GM18870 (cell line): ENCODE measurements at regions not wholly inside any gene's neighbourhood (a gene's known extent, or its start where the extent isn't known, plus 50 kb on each side); places are given as distances from the start of the nearest gene placed in this dataset.
"Not testable (repeated sequence)": the region's sequence is repeated elsewhere in the genome, so short reads cannot be mapped to it uniquely, and the experiment has no call there.

Experiments used
- ATAC-seq: cut with Tn5 transposase; IDR thresholded peaks from one replicate; pipeline ENCODE4 v1.9.1; 2021; ENCODE audit warnings: moderate library complexity; ENCODE audit not compliant: unreplicated experiment

DNA sequence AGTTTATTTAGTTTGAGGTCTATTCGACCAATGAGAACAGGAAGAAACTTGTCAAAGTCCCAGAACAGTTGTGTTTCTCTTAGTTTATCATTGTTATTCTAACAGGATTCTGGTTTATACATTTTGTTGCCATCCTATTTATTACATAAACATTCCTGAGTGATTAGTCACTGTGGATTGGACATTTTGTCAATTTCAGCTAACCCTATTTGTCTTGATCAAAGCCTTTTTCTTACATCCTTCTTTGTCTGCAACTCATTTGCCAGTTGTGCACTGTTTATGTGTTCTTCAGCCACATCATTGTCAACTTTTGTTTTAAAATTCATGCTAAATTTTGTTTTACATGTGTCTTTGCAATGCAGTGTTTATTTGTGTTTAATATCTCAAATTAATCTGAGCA lies 886.0 kb upstream of the SLC10A2 start:
- ATAC-seq, result no peak

DNA sequence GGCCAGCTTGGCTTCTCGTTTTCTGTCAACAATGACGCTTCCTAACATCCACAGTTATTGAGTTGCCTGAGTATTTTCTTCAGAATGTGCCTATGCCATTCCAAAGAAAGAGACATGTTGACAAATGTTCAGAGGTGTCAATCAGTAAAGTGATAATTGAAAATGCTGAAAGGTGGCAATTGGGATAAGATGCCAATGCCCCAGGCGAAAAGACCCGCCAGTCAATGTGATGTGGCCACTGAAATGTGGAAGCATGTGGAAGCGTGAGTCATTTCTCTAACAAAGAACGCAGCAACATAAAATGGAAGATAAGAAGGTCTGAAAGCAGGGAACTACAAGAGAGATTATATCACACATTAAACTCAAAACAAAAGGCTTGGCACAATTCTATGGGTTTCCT lies 882.2 kb upstream of the SLC10A2 start:
- ATAC-seq, result no peak

DNA sequence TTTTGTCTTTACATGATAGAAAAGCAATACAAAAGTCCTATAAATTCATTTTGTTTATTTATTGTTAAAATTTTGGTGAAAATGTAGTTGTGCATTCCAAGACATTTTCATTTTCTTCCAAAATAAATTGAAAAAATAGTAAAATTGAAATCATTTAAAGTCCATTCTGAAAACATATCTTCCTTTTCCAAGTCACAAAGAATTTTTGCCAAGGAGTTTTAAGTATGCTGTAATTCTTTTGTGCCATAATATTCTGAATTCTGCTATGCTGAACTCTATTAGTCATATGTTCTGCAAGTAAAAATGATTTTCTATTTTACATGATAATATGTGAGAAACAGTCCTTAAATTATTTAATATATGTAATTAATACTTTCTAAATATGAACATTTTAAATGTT lies 879.6 kb upstream of the SLC10A2 start:
- no peak for ATAC-seq

DNA sequence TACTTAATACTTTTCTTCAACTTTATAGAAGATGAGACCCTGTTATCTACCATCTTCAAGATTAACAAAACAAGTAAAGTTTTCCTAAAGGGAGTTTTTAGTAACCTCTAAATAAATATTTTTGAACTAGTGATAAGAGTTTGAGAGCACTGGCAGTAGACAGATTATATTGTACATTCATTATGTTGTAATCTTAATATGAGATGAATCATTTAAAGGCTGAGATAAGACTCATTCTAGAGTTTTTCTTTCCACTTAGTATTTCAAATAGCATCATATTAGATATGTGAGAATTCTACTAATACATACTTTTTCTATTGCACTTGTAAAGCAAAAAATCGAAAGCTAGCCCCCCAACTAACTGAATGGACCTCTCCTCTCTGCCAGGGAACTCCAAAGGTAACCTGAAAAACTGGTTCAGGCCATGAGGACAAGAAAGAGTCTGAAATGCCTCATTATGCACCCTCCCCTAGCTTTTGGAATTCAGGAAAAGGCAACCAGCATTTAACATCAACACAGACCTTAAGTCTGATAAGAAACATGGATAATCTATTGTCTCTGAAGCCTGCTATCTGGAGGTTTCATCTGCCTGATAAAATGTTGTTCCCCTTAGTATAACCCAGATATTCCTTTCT lies 875.4 kb upstream of the SLC10A2 start:
- no peak for ATAC-seq

DNA sequence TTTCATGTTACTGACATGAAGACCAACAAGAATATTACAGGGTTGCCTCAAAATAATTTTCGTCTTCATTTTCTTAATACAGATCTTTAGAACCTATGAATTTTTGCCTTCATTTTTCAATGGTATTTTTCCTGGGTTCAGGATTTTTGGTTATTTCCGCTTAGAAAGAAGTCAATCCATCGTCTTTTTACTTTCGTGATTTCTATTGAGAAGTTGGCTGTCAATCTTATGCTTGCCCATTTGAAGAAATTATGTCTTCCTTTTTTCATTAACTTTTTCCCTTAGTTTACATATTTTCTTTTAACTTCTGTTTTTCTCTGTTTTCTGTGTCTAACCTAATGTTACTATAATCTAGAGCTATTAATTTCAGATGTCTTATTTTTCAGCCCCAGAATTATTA lies 868.9 kb upstream of the SLC10A2 start:
- ATAC-seq, result no peak

- ATAC-seq, result no peak
Observed at GRCh38 chr13:103931885-103932284, 865.7 kb upstream of the SLC10A2 start.

DNA sequence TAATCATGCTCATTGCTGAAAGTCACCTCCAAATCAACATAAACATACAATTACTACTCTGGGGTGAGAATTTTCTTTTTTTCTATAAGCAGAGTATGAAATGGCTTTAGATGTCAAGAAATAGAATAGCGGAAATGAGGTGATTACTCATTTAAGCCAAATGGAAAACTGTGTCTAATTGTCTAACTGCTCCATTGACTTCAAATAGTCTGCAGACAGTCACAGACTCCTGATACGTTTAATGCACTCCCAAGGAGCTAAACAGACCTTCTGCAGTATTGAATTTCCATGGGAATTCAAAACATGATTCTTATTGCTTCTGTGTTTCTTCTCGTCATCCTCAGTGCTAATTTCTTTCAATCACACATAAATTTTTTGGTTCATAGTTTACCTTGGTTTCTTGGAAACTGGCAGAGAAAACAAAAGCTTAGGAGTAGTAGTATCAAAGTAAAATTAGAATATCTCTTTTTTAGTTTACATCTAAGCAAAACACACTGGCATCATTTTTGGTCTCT lies 865.2 kb upstream of the SLC10A2 start:
- ATAC-seq, result no peak

DNA sequence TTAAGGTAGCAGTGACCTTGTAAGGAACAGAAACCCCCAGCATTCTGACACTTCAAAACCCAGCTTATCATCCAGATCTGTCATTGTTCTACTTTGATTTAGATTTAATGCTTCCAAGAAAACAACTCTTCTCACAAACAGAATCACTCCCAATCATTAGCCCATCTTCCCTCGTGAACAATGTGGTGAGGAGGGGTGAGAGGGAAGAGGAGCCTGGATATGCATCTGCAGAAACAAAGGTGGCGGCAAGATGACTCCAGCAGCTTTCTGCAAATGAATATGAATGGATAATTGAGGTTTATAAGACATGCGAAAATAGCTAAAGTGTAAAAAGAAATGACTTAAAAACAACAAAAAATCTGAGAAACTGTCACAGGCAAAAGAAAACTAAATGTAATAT lies 859.9 kb upstream of the SLC10A2 start:
- ATAC-seq, result no peak

GRCh38 chr13:103908911-103909310 lies 842.7 kb upstream of the SLC10A2 start:
- ATAC-seq, result no peak

DNA sequence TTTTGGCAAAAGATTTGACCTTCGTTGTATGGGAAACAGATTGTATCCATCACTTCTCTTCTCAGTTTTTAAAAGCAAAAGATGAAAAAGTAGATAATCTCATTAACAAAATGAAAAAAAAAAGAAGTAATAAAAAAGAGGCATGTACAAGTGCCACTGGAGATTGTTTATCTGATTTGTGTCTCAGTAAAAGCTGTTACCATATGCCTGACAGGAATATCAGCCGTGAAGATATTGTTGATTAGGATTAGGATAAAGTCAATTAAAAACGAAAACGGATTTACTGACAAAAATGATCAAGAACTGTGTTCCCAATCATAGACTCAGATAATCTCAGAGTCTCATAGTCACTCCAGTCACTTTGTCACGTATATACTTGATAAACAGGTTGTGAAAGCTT lies 842.1 kb upstream of the SLC10A2 start:
- ATAC-seq, result no peak

DNA sequence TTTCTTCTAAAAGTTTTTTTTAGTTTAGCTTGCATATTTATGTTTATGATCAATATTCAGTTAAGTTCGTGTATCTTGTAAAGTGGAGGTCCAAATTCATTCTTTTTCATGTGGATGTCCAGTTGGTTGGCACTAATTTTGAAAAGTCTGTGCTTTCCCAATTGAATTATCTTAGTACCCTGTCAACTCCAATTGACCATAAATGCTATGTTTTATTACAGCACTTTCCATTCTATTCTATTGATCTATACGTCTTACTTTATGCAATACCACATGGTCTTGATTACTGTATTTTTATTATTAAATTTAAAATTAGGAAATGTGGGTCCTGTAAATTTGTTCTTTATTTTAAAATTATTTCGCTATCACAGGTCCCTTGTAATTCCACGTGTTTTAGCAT lies 837.6 kb upstream of the SLC10A2 start:
- no peak for ATAC-seq

GRCh38 chr13:103898481-103898880 lies 832.3 kb upstream of the SLC10A2 start:
- no peak for ATAC-seq

GRCh38 chr13:103895835-103896531 lies 829.8 kb upstream of the SLC10A2 start:
- peak; percentile 57 for ATAC-seq

DNA sequence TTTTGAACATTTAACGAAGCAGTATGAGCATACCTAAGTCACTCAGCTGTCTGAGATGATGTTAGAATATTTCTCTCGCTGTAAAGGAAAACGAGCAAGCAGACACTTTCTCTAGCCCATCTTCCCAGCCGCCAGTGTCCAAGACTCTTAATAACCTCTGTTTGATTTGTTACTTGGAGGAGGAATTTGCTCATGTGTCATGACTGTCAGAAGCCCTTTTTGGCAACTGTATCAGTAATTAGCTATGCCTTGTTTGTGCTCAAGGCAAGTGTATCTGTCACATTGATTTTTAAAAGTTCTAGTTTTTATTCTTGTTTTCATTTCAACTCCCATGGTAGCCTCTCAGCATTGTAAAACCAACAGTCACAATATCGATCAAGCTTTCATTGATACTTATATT lies 828.4 kb upstream of the SLC10A2 start:
- ATAC-seq, result no peak

DNA sequence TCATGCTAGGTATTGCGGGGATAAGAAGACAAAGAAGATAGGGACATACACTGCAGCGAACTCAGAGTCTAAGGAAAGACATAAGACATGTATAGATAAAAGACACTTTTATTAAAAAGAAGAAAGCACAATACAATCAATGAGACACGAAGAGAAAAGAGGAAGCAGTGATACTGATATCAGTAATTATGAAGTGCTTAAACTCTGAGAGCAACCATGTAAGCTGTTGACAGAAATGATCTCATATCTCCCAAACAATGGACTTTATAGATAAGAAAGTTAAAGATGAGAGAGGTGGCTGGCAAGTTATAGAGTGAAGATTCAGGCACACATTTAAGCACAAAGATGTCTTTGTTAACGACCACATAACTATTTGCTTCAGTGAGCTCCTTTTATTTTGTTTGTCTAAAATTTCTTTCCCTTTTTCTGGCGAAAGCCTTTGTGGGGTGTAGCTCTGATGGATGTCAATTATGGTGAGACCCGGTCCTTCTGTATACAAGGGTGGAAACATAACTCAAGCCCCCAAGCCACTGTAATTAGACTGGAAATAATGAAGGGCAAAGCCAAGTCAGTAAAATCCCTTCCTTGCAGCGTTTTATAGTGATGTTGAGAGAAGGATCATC lies 818.0 kb upstream of the SLC10A2 start:
- ATAC-seq, result peak; percentile 71

GRCh38 chr13:103883698-103884097 lies 817.5 kb upstream of the SLC10A2 start:
- peak; percentile 12 for ATAC-seq

- no peak for ATAC-seq
Observed at GRCh38 chr13:103883164-103883563, 816.9 kb upstream of the SLC10A2 start.

- ATAC-seq, result not testable (repeated sequence)
Observed at GRCh38 chr13:103880146-103880545, 813.9 kb upstream of the SLC10A2 start.

DNA sequence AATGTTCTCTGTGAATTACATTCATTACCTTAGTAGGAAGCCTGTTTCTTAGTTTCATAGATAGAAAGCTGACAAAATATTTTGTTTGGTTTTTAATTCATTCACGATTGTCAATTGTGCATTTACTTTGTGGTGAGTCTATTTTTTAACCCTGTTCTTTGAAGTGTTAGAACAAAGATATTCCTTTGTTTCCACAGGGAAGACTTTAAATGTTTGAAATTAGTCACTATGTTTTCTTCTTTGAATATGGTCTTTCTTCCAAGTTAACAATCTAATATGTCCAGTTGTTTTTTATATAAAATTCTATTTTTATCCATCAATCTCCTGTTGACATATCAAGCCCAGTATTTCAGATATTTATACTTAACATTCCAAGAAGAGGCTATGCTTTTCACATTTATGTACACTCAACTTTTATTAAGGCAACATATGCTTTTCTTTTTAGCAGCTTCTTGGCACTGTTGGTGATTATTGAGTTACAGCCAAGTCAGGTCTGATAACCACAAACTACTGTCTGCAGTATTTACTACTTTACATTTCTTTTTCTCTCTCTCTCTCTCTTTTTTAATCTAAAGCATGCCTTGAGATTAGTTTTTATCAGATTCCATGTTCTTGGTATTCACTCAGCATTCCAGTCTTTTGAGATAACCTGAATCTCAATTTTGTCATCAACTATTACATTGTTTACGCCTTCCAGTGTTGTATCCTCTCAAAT lies 812.8 kb upstream of the SLC10A2 start:
- no peak for ATAC-seq

DNA sequence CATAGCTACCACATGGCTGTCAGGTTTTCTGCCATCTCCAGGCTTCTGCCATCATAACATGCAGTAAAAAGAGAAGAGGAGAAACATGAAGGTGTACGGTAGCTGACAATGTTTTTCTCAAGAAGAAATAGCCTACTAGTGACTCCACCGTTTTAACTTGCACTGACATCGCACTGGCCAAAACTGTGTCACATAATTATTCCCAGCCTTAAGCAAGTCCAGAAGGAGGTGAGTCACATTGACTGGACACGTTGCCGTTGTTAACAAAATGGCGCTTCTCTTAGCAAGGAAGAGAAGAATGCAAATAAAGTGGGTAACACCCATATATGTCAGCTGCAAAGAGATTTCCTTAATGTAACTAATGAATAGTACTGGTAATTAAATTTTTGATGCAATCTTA lies 810.4 kb upstream of the SLC10A2 start:
- ATAC-seq, result no peak

GRCh38 chr13:103873725-103874124 lies 807.5 kb upstream of the SLC10A2 start:
- ATAC-seq, result no peak

- ATAC-seq, result no peak
Observed at GRCh38 chr13:103866048-103866447, 799.8 kb upstream of the SLC10A2 start.
